ENCODE measurements at regions not wholly inside any gene's neighbourhood (a gene's known extent, or its start where the extent isn't known, plus 50 kb on each side); places are given as distances from the start of the nearest gene placed in this dataset.

GRCh38 chr12:78519422-78519821 is 345.2 kb upstream of the SYT1 start:
- Mint-ChIP-seq H3K27me3 (no peaks in the 10 kb centered on the region), H3K9me3 (peaks cover 0 to 16% (median 9%) of the 10 kb centered on the region in 7 donors), H3K36me3 (no peaks in the 10 kb centered on the region), H3K27ac (no peak overlapping the region), H3K4me3 (no peak overlapping the region), H3K4me1 (no peaks in the 10 kb centered on the region)
- ATAC-seq (ENCODE audit: low read depth in 2 of 2) = no peak
- DNase-seq = no peak

GRCh38 chr12:78530100-78530765 is 334.3 kb upstream of the SYT1 start:
- no peaks in the 10 kb centered on the region for H3K4me1 Mint-ChIP-seq
- ATAC-seq (ENCODE audit: low read depth in 2 of 2) = no peak

GRCh38 chr12:78531831-78532458 is 332.6 kb upstream of the SYT1 start:
- ATAC-seq (ENCODE audit: low read depth in 2 of 2) (no peak), DNase-seq (no peak)
- Mint-ChIP-seq H3K9me3 (peaks cover 0 to 4% (median 0%) of the 10 kb centered on the region in 7 donors), H3K27ac (no peak overlapping the region), H3K4me1 (no peaks in the 10 kb centered on the region), H3K36me3 (no peaks in the 10 kb centered on the region), H3K27me3 (no peaks in the 10 kb centered on the region), H3K4me3 (no peak overlapping the region)

More at GRCh38 chr12:78530100-78530765, 334.3 kb upstream of the SYT1 start:
- no peak overlapping the region for H3K4me3 Mint-ChIP-seq
- no peaks in the 10 kb centered on the region for H3K36me3 Mint-ChIP-seq
- DNase-seq = no peak
- peaks cover 0 to 4% (median 0%) of the 10 kb centered on the region in 7 donors for H3K9me3 Mint-ChIP-seq
- H3K27ac Mint-ChIP-seq = no peak overlapping the region
- H3K27me3 Mint-ChIP-seq = no peaks in the 10 kb centered on the region

- no peaks in the 10 kb centered on the region for H3K4me1 Mint-ChIP-seq
- H3K27me3 Mint-ChIP-seq = no peaks in the 10 kb centered on the region
- DNase-seq (no peak), ATAC-seq (ENCODE audit: low read depth in 2 of 2) (no peak)
- H3K9me3 Mint-ChIP-seq = peaks cover 0 to 3% (median 0%) of the 10 kb centered on the region in 7 donors
- H3K36me3 Mint-ChIP-seq = no peaks in the 10 kb centered on the region
- no peak overlapping the region for H3K4me3 Mint-ChIP-seq
- no peak overlapping the region for H3K27ac Mint-ChIP-seq
Observed at GRCh38 chr12:78534311-78534710, 330.3 kb upstream of the SYT1 start.

GRCh38 chr12:78540606-78541336 is 323.8 kb upstream of the SYT1 start:
- H3K36me3 Mint-ChIP-seq = no peaks in the 10 kb centered on the region
- H3K27me3 Mint-ChIP-seq = no peaks in the 10 kb centered on the region
- H3K4me3 Mint-ChIP-seq = no peak overlapping the region
- no peaks in the 10 kb centered on the region for H3K4me1 Mint-ChIP-seq
- no peak overlapping the region for H3K27ac Mint-ChIP-seq
- ATAC-seq (ENCODE audit: low read depth in 2 of 2) = no peak
- H3K9me3 Mint-ChIP-seq = peaks cover 0 to 3% (median 0%) of the 10 kb centered on the region in 7 donors
- DNase-seq = no peak

GRCh38 chr12:78550831-78551230 is 313.7 kb upstream of the SYT1 start:
- Mint-ChIP-seq H3K9me3 (peaks cover 0 to 2% (median 0%) of the 10 kb centered on the region in 7 donors), H3K36me3 (no peaks in the 10 kb centered on the region), H3K4me1 (no peaks in the 10 kb centered on the region), H3K27ac (no peak overlapping the region), H3K27me3 (peaks cover 0 to 6% (median 0%) of the 10 kb centered on the region in 3 donors), H3K4me3 (no peak overlapping the region)
- DNase-seq = no peak
- no peak for ATAC-seq (ENCODE audit: low read depth in 2 of 2)

- Mint-ChIP-seq H3K27me3 (peaks cover 0 to 10% (median 0%) of the 10 kb centered on the region in 3 donors), H3K36me3 (no peaks in the 10 kb centered on the region), H3K27ac (no peak overlapping the region), H3K4me3 (no peak overlapping the region), H3K9me3 (peaks cover 0 to 10% (median 0%) of the 10 kb centered on the region in 7 donors), H3K4me1 (no peaks in the 10 kb centered on the region)
- DNase-seq (no peak), ATAC-seq (ENCODE audit: low read depth in 2 of 2) (no peak)
Observed at GRCh38 chr12:78555802-78556201, 308.8 kb upstream of the SYT1 start.

- no peak overlapping the region for H3K27ac Mint-ChIP-seq
- H3K36me3 Mint-ChIP-seq = no peaks in the 10 kb centered on the region
- peaks cover 0 to 7% (median 0%) of the 10 kb centered on the region in 3 donors for H3K27me3 Mint-ChIP-seq
- H3K9me3 Mint-ChIP-seq = peaks cover 0 to 10% (median 0%) of the 10 kb centered on the region in 7 donors
- DNase-seq (no peak), ATAC-seq (ENCODE audit: low read depth in 2 of 2) (no peak)
- no peak overlapping the region for H3K4me3 Mint-ChIP-seq
- no peaks in the 10 kb centered on the region for H3K4me1 Mint-ChIP-seq
Observed at GRCh38 chr12:78556651-78557050, 307.9 kb upstream of the SYT1 start.

GRCh38 chr12:78559416-78559815 is 305.2 kb upstream of the SYT1 start:
- no peaks in the 10 kb centered on the region for H3K36me3 Mint-ChIP-seq
- H3K4me1 Mint-ChIP-seq = no peaks in the 10 kb centered on the region
- ATAC-seq (ENCODE audit: low read depth in 2 of 2) = no peak

GRCh38 chr12:78559886-78560285 is 304.7 kb upstream of the SYT1 start:
- Mint-ChIP-seq H3K4me1 (no peaks in the 10 kb centered on the region), H3K27me3 (peaks cover 0 to 4% (median 0%) of the 10 kb centered on the region in 3 donors), H3K4me3 (no peak overlapping the region), H3K9me3 (peaks cover 0 to 10% (median 0%) of the 10 kb centered on the region in 7 donors), H3K36me3 (no peaks in the 10 kb centered on the region), H3K27ac (no peak overlapping the region)
- no peak for DNase-seq
- ATAC-seq (ENCODE audit: low read depth in 2 of 2) = no peak

More at GRCh38 chr12:78559416-78559815, 305.2 kb upstream of the SYT1 start:
- Mint-ChIP-seq H3K4me3 (no peak overlapping the region), H3K27ac (no peak overlapping the region), H3K27me3 (peaks cover 0 to 4% (median 0%) of the 10 kb centered on the region in 3 donors), H3K9me3 (peaks cover 0 to 10% (median 0%) of the 10 kb centered on the region in 7 donors)
- DNase-seq = no peak

GRCh38 chr12:78560633-78561032 is 303.9 kb upstream of the SYT1 start:
- ATAC-seq (ENCODE audit: low read depth in 2 of 2) (no peak), DNase-seq (no peak)
- H3K4me1 Mint-ChIP-seq = no peaks in the 10 kb centered on the region
- no peak overlapping the region for H3K27ac Mint-ChIP-seq
- peaks cover 0 to 10% (median 0%) of the 10 kb centered on the region in 7 donors for H3K9me3 Mint-ChIP-seq
- no peak overlapping the region for H3K4me3 Mint-ChIP-seq
- peaks cover 0 to 4% (median 0%) of the 10 kb centered on the region in 3 donors for H3K27me3 Mint-ChIP-seq
- H3K36me3 Mint-ChIP-seq = no peaks in the 10 kb centered on the region

- no peaks in the 10 kb centered on the region for H3K27me3 Mint-ChIP-seq
Observed at GRCh38 chr12:78562368-78563205, 302.0 kb upstream of the SYT1 start.

GRCh38 chr12:78563826-78564225 is 300.7 kb upstream of the SYT1 start:
- Mint-ChIP-seq H3K36me3 (no peaks in the 10 kb centered on the region), H3K27me3 (no peaks in the 10 kb centered on the region), H3K4me3 (no peak overlapping the region), H3K9me3 (peaks cover 0 to 2% (median 0%) of the 10 kb centered on the region in 7 donors), H3K4me1 (no peaks in the 10 kb centered on the region), H3K27ac (no peak overlapping the region)
- DNase-seq = no peak
- ATAC-seq (ENCODE audit: low read depth in 2 of 2) = no peak

More at GRCh38 chr12:78562368-78563205, 302.0 kb upstream of the SYT1 start:
- DNase-seq (no peak), ATAC-seq (ENCODE audit: low read depth in 2 of 2) (no peak)
- Mint-ChIP-seq H3K4me1 (no peaks in the 10 kb centered on the region), H3K9me3 (peaks cover 0 to 10% (median 0%) of the 10 kb centered on the region in 7 donors), H3K27ac (no peak overlapping the region), H3K4me3 (no peak overlapping the region), H3K36me3 (no peaks in the 10 kb centered on the region)

Measured in naive B cell (primary cell).